Hepatocyte (in vitro differentiated cells): ENCODE measurements at regions not wholly inside any gene's neighbourhood (a gene's known extent, or its start where the extent isn't known, plus 50 kb on each side); places are given as distances from the start of the nearest gene placed in this dataset.

ENCODE experiments used
- DNase-seq: peaks from one replicate; pipeline ENCODE4 v3.0.0-alpha.2; 2016; ENCODE audit warnings: low spot score
- H2AFZ ChIP-seq: fragments of 200-600 bp; sonication (generic); 2 replicates; pipeline ENCODE4 v1.6.0; 2016; ENCODE audit warnings: antibody characterized with exemption, mild to moderate bottlenecking
- H3K27ac ChIP-seq: fragments of 200-600 bp; sonication (generic); 2 replicates; pipeline ENCODE4 v1.5.1; 2016; ENCODE audit warnings: mild to moderate bottlenecking
- H3K27me3 ChIP-seq: fragments of 200-600 bp; sonication (generic); 2 replicates; pipeline ENCODE4 v1.6.1; 2016
- H3K36me3 ChIP-seq: fragments of 200-600 bp; sonication (generic); replicated peaks from 2 replicates; pipeline ENCODE4 v1.5.1; 2016; ENCODE audit warnings: low read depth; ENCODE audit not compliant: insufficient read depth
- H3K4me1 ChIP-seq: fragments of 200-600 bp; sonication (generic); 2 replicates; pipeline ENCODE4 v1.5.1; 2016; ENCODE audit warnings: mild to moderate bottlenecking, moderate library complexity; ENCODE audit not compliant: insufficient read depth
- H3K4me2 ChIP-seq: fragments of 200-600 bp; sonication (generic); 2 replicates; pipeline ENCODE4 v1.6.0; 2016
- H3K4me3 ChIP-seq: fragments of 200-600 bp; sonication (generic); 2 replicates; pipeline ENCODE4 v1.5.1; 2016; ENCODE audit warnings: mild to moderate bottlenecking
- H3K79me2 ChIP-seq: fragments of 200-600 bp; sonication (generic); 2 replicates; pipeline ENCODE4 v1.6.0; 2017; ENCODE audit warnings: mild to moderate bottlenecking
- H3K9me2 ChIP-seq: fragments of 200-600 bp; sonication (generic); replicated peaks from 2 replicates; pipeline ENCODE4 v1.6.0; 2017; ENCODE audit warnings: mild to moderate bottlenecking; ENCODE audit not compliant: insufficient read depth
- H3K9me3 ChIP-seq: fragments of 200-600 bp; sonication (generic); 2 replicates; pipeline ENCODE4 v1.5.1; 2016; ENCODE audit warnings: low read depth, mild to moderate bottlenecking
- H4K20me1 ChIP-seq: fragments of 200-600 bp; sonication (generic); 2 replicates; pipeline ENCODE4 v1.6.0; 2016; ENCODE audit warnings: mild to moderate bottlenecking; ENCODE audit not compliant: insufficient read depth, poor library complexity, severe bottlenecking
- EZH2 ChIP-seq: fragments of 200-600 bp; sonication (generic); IDR thresholded peaks from 2 replicates; pipeline ENCODE4 v1.6.1; 2016; ENCODE audit warnings: antibody characterized with exemption, mild to moderate bottlenecking, borderline replicate concordance
- EZH2phosphoT487 ChIP-seq: fragments of 200-600 bp; sonication (generic); IDR thresholded peaks from one replicate; pipeline ENCODE4 v1.6.1; 2018; ENCODE audit warnings: antibody characterized with exemption, mild to moderate bottlenecking, low read depth, moderate library complexity; ENCODE audit not compliant: unreplicated experiment, severe bottlenecking
- WGBS: methylation state at CpG from one replicate; pipeline ENCODE4 v1.1.6; 2016; ENCODE audit warnings: low lambda C conversion rate; ENCODE audit errors: missing lambda C conversion rate; 5-methylcytosine and 5-hydroxymethylcytosine counted together
- TF ChIP-seq, protein P1 (sequence below): fragments of 200-600 bp; sonication (generic); IDR thresholded peaks from 2 replicates; pipeline ENCODE4 v1.5.1; 2016; ENCODE audit warnings: antibody characterized with exemption, mild to moderate bottlenecking; ENCODE audit not compliant: poor library complexity

- no peak for TF ChIP-seq EZH2
- TF ChIP-seq, protein P1, sequence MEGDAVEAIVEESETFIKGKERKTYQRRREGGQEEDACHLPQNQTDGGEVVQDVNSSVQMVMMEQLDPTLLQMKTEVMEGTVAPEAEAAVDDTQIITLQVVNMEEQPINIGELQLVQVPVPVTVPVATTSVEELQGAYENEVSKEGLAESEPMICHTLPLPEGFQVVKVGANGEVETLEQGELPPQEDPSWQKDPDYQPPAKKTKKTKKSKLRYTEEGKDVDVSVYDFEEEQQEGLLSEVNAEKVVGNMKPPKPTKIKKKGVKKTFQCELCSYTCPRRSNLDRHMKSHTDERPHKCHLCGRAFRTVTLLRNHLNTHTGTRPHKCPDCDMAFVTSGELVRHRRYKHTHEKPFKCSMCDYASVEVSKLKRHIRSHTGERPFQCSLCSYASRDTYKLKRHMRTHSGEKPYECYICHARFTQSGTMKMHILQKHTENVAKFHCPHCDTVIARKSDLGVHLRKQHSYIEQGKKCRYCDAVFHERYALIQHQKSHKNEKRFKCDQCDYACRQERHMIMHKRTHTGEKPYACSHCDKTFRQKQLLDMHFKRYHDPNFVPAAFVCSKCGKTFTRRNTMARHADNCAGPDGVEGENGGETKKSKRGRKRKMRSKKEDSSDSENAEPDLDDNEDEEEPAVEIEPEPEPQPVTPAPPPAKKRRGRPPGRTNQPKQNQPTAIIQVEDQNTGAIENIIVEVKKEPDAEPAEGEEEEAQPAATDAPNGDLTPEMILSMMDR: no peak
- TF ChIP-seq EZH2phosphoT487: no peak
- H3K27ac ChIP-seq: peak overlapping the region; percentile 91
Observed at GRCh38 chr4:123505095-123506010, 108.8 kb downstream of the SPRY1 start.

GRCh38 chr4:123506011-123506695, 109.6 kb downstream of the SPRY1 start:
- Histone ChIP-seq H4K20me1 (no peaks in the 10 kb centered on the region), H3K27ac (peak overlapping the region; percentile 91), H3K4me1 (peaks cover 6% of the 10 kb centered on the region), H3K9me3 (no peaks in the 10 kb centered on the region), H2AFZ (peak overlapping the region; percentile 98), H3K4me2 (peak overlapping the region; percentile 76), H3K36me3 (no peaks in the 10 kb centered on the region), H3K27me3 (no peaks in the 10 kb centered on the region), H3K4me3 (peak overlapping the region; percentile 62), H3K79me2 (no peaks in the 10 kb centered on the region), H3K9me2 (no peaks in the 10 kb centered on the region)
- WGBS: 28% methylated on average over 17 of the region's 17 CpGs
- DNase-seq: no peak
- TF ChIP-seq EZH2phosphoT487 (no peak), EZH2 (peak; percentile 11)
- TF ChIP-seq, protein P1: no peak

More at GRCh38 chr4:123505095-123506010, 108.8 kb downstream of the SPRY1 start:
- peak overlapping the region; percentile 62 for H3K4me3 ChIP-seq
- no peaks in the 10 kb centered on the region for H3K36me3 ChIP-seq
- peak; percentile 79 for DNase-seq
- WGBS: 3% methylated on average over 58 of the region's 58 CpGs
- peak overlapping the region; percentile 76 for H3K4me2 ChIP-seq
- H4K20me1 ChIP-seq: no peaks in the 10 kb centered on the region
- H3K9me2 ChIP-seq: no peaks in the 10 kb centered on the region
- peak overlapping the region; percentile 98 for H2AFZ ChIP-seq
- no peaks in the 10 kb centered on the region for H3K9me3 ChIP-seq
- H3K79me2 ChIP-seq: no peaks in the 10 kb centered on the region
- peaks cover 6% of the 10 kb centered on the region for H3K4me1 ChIP-seq
- H3K27me3 ChIP-seq: no peaks in the 10 kb centered on the region

DNA sequence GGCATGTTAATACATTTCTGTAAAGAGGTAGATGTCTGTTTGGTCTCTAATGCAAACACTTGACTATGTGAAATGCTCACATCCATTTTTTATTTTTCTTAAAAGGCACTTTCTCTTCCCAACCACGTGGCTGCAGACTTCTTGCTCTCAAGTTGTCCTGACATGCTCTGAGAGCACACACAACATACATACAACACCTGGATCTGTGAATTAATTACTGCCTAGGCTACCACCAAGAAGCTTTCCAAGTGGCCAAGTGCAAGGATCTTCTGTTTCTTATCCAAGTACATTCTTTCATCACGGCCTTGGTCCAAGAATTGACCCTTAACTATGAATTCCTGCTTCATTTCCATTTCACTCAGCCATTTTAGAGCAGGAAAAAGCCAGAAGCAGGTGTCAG, 110.8 kb downstream of the SPRY1 start:
- DNase-seq: no peak
- H2AFZ ChIP-seq: no peak overlapping the region
- H3K27me3 ChIP-seq: no peaks in the 10 kb centered on the region

More for the DNA sequence above, 110.8 kb downstream of the SPRY1 start:
- Histone ChIP-seq H3K36me3 (no peaks in the 10 kb centered on the region), H4K20me1 (no peaks in the 10 kb centered on the region), H3K4me2 (no peak overlapping the region), H3K4me1 (peaks cover 6% of the 10 kb centered on the region), H3K79me2 (no peaks in the 10 kb centered on the region), H3K27ac (no peak overlapping the region), H3K9me3 (no peaks in the 10 kb centered on the region), H3K4me3 (no peak overlapping the region), H3K9me2 (no peaks in the 10 kb centered on the region)
- TF ChIP-seq, protein P1: no peak
- no peak for TF ChIP-seq EZH2
- TF ChIP-seq EZH2phosphoT487: no peak
- 75% methylated on average over 2 of the region's 2 CpGs for WGBS
